Stimulated activated memory B cell treated with anti-CD40 and anti-IgM and Interleukin-4, amounts not matched to agents 10 μg/mL and 1 μg/mL and 100 μg/mL, for 72 hours (primary cell): ENCODE measurements at regions not wholly inside any gene's neighbourhood (a gene's known extent, or its start where the extent isn't known, plus 50 kb on each side); places are given as distances from the start of the nearest gene placed in this dataset.

Source experiments
- ATAC-seq: fragments of 150-1000 bp; cut with Tn5 transposase; 2 replicates; pipeline ENCODE4 v1.10.0; 2021
- H3K27ac Mint-ChIP-seq: one replicate; pipeline ENCODE4 v1.8.0; 2022; ENCODE audit warnings: mild to moderate bottlenecking, mixed read lengths
- H3K27me3 Mint-ChIP-seq: one replicate; pipeline ENCODE4 v1.8.0; 2022; ENCODE audit warnings: mixed read lengths
- H3K36me3 Mint-ChIP-seq: one replicate; pipeline ENCODE4 v1.8.0; 2022; ENCODE audit warnings: mixed read lengths
- H3K4me1 Mint-ChIP-seq: one replicate; pipeline ENCODE4 v1.8.0; 2022; ENCODE audit warnings: mixed read lengths
- H3K4me3 Mint-ChIP-seq: one replicate; pipeline ENCODE4 v1.8.0; 2022; ENCODE audit warnings: mild to moderate bottlenecking, moderate library complexity, mixed read lengths
- H3K9me3 Mint-ChIP-seq: one replicate; pipeline ENCODE4 v1.8.0; 2022; ENCODE audit warnings: mixed read lengths

DNA sequence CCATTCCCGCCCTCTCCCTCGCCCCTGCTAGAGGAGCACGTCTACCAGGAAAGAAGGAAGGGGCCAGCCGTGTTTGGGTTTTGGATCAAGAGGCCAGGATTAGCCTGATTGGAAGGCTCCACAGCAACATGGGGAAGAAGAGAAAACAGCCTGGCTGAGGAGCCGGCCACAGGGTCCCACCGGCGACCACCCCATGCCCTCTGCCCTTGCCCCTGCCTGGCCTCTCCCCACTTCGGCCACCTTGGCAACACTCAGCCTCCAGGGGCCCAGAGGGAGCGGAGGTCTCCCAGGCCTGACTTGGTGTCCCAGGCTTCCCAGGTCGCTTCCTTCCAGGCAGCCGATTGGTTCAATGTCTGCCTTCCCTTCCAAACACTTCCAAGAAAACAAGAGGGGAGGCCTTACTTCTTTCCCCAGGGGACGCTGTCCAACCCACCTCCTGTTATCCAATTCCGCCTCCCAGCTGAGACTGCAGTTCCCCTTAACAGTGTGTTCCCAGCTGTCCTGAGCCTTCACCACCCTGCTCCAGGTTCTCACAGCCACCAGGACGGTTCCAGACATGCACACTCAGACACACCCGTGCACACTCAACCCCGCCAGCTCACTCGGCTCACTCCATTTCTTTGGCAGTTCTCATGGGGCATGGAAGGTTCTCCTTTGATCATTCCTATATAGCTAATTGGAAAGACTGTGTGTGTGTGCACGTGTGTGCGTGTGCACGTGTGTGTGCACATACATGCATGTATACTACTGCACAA is 65.4 kb downstream of the RBFOX3 start:
- no peak for ATAC-seq
- Mint-ChIP-seq H3K27ac (no peak overlapping the region), H3K4me3 (no peak overlapping the region), H3K9me3 (no peaks in the 10 kb centered on the region), H3K36me3 (no peaks in the 10 kb centered on the region), H3K27me3 (peaks cover 41% of the 10 kb centered on the region), H3K4me1 (no peaks in the 10 kb centered on the region)

DNA sequence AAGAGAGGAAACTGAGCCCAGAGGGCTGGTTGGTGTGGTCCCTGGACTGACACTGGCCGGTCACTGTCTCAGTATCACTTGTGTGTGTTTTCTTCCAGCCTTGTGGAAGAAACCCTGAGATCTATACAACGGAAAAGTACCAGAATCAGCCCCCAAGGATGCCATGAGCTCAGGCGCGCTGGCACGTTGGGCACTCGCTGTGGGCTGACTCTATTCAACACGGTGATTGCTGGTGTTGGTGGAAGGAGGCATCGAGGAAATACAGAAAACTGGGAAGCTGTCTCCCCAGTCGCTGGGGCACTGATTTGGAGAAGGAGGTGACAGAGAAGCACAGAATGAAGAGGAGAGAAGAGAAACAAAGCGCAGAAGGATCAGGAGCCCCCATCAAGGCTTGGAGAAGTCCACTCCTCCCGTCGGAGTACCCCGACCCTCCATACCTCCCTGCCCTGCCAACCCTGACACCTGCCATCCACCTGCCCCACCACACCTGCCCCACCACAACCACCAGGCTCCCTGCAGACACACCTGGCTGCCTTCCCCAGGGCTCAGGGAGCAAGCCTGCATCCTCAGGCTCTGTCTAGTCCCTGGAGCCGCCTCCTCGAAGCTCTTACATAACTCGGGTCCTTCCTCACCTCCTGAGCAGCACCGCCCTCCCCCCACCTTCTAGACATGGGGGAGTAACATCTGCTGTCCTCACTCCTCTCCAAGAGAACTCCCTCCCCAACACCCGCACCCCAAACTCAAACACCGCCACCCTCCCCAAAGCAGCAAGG is 66.5 kb downstream of the RBFOX3 start:
- Mint-ChIP-seq H3K4me3 (no peak overlapping the region), H3K36me3 (no peaks in the 10 kb centered on the region), H3K27me3 (peaks cover 35% of the 10 kb centered on the region), H3K4me1 (no peaks in the 10 kb centered on the region), H3K27ac (no peak overlapping the region), H3K9me3 (no peaks in the 10 kb centered on the region)
- no peak for ATAC-seq

DNA sequence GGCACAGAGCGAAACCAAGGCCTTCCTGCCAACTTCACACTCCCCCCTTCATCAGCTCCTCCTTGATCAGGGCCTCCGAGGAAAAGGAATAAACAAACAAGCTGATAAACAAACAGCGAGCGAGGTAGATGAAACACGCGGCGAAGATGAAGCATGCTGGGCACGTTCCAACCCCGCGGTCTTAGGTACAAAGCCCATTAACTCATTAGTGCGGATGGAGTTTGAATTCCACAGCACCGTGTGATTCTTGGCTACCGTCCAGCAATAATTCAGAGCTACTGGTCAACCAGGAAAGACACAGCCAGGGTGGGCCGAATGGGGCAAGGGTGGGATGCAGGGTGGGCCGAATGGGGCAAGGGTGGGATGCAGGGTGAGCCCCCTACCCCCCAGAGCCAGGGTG is 67.3 kb downstream of the RBFOX3 start:
- Mint-ChIP-seq H3K27ac (no peak overlapping the region), H3K36me3 (no peaks in the 10 kb centered on the region), H3K27me3 (peaks cover 29% of the 10 kb centered on the region), H3K9me3 (no peaks in the 10 kb centered on the region), H3K4me1 (no peaks in the 10 kb centered on the region), H3K4me3 (no peak overlapping the region)
- no peak for ATAC-seq

DNA sequence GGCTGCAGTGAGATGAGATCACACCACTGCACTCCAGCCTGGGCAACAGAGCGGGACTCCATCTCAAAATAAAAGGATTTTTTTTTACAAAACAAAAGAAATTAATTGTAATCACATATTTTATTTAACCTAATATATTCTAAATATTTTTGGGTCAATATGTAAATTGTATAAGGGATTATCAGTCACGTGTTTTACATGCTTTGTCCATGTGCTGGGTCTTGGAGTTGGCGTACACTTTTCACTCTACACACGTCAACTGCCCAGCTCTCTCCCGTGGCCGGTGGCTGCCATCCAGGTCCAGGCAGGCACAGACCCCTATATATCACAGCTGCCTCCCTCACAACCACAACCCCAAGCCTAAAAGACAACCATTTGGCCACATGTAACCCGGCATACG is 68.1 kb downstream of the RBFOX3 start:
- H3K4me1 Mint-ChIP-seq = no peaks in the 10 kb centered on the region
- H3K9me3 Mint-ChIP-seq = no peaks in the 10 kb centered on the region
- H3K36me3 Mint-ChIP-seq = no peaks in the 10 kb centered on the region
- no peak overlapping the region for H3K27ac Mint-ChIP-seq
- no peak for ATAC-seq
- H3K4me3 Mint-ChIP-seq = no peak overlapping the region
- H3K27me3 Mint-ChIP-seq = peaks cover 37% of the 10 kb centered on the region

DNA sequence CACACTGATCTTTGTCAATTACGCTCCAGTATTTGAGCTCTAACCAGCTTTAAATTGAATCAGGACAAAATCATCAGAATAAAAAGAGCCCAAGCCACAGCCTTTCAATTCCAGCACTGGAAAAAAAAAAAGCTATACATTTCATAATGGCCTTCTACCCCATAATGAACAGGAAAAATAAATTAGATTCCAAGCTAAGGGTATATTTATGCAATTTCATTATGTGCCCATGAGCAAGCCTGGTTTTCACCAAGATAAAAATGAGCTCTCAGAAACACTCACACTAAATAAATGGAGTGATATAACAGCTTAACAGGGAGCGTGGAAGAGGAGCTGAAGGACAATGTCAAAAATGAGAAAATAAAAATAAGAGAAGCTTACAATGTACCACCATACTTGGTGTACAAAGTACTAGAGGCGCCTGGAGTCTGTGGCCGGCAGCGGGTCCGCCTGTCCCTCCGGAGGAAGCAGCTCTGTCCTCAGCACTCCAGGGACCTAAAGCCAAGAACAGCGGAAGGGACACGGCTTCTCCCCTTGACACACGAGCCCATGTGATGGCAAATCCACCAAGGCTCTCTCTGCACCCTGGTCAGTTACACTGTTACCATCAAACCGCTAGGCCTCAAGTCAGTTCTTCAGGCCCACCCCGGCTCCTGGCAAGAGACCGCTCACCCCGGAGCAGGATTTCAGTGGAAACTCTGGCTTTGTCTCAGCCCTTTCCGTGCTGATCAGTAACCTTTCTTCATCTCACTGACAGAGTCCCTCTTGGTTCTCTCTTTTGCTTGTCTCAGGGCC is 69.6 kb downstream of the RBFOX3 start:
- Mint-ChIP-seq H3K4me1 (no peaks in the 10 kb centered on the region), H3K4me3 (no peak overlapping the region), H3K9me3 (no peaks in the 10 kb centered on the region), H3K36me3 (no peaks in the 10 kb centered on the region), H3K27ac (no peak overlapping the region), H3K27me3 (peaks cover 43% of the 10 kb centered on the region)
- ATAC-seq = no peak

DNA sequence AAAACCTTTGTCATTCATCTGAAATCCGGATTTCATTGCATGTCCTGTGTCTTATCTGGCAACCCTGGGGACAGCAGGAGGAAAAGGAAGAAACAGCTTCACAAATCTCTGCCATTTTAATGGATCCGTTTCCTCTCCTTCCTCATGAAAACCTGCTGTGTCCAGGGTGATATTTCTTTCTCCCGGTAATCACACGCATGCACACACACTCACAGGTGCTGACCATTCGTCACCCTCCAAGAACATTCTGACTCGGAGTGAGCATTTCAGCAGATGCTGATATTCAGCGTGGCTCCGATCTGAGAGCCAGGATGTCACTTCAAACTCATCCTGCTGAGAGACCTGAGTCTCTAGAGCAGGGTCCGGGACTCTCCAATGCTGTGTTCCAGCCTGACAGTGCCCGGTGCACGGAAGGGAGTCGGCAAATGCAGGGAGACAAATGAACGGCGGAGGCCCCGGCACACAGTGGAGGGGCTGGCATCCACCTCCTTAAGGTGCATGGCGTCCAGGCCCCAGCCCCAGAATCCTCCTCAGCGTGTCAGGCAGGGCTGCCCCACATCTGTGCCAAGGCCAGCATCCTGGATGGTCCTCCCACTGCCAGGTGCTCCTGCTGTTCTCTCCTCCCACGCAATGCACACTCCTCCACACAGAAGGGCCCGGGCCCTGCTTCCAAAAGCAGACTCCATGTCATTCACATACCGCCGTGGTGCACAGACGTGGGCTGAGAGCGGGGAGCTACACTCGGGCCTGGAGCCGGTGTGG is 70.7 kb downstream of the RBFOX3 start:
- Mint-ChIP-seq H3K9me3 (no peaks in the 10 kb centered on the region), H3K4me1 (no peaks in the 10 kb centered on the region), H3K27me3 (peaks cover 38% of the 10 kb centered on the region), H3K27ac (no peak overlapping the region), H3K4me3 (no peak overlapping the region), H3K36me3 (no peaks in the 10 kb centered on the region)
- no peak for ATAC-seq

DNA sequence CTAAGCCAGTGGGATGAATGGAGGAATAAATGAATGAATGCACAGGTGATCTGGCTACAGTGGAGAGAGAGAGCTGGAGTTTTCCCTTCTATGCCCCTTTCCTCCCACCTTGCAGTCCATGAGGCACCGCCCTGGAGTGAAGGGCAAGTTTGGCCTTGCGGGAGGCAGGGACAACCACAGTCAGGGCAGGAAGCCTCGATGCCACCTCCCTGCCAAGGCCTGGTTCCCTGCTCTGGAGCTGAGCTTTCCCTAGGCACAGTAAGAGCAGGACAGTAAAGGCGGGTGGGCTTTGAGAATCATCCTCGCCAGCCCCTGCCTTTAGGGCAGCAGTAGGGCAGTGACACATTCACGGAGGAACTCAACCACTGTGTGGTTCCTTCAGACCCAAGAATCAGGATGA is 72.6 kb downstream of the RBFOX3 start:
- H3K9me3 Mint-ChIP-seq = no peaks in the 10 kb centered on the region
- H3K36me3 Mint-ChIP-seq = no peaks in the 10 kb centered on the region
- no peaks in the 10 kb centered on the region for H3K4me1 Mint-ChIP-seq
- H3K27ac Mint-ChIP-seq = no peak overlapping the region
- H3K4me3 Mint-ChIP-seq = no peak overlapping the region
- H3K27me3 Mint-ChIP-seq = peaks cover 40% of the 10 kb centered on the region
- no peak for ATAC-seq

DNA sequence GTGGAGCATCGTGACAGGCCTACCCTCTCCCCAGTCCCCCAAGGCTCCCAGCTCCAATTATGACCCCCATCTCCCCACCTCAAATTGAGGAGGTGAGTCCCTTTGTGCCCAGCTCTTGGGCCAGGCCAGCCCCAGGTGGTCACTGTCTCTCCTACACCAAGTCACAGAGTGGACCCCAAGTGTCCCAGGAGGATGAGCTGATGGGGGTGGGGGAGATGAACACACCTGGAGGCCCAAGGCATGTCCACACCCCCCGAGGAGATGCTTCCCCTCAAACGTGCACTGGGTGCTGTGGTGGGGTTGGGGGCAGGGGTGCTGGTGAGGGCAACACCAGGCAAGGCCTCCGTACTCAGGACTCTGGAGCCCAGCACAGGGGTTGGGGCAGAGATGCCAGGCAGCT is 73.2 kb downstream of the RBFOX3 start:
- Mint-ChIP-seq H3K4me3 (no peak overlapping the region), H3K9me3 (no peaks in the 10 kb centered on the region), H3K27ac (no peak overlapping the region), H3K36me3 (no peaks in the 10 kb centered on the region), H3K27me3 (peaks cover 46% of the 10 kb centered on the region), H3K4me1 (no peaks in the 10 kb centered on the region)
- no peak for ATAC-seq

DNA sequence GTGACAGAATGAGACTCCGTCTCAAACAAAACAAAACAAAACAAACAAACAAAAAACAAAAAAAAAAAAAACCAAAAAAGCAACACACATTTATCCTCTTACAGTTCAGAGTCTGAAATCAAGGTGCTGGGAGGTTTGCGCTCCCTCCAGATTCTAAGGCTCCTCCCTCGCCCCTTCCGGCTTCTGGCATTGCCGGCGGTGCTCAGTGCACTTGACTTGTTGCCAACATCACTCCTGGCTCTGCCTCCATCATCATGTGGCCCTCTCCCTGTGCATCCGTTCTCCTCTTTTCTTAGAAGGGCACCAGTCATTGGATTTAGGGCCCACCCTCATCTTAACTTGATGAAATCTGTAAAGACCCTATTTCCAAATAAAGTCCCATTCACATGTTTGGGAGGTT is 73.8 kb downstream of the RBFOX3 start:
- Mint-ChIP-seq H3K36me3 (no peaks in the 10 kb centered on the region), H3K4me1 (no peaks in the 10 kb centered on the region), H3K9me3 (no peaks in the 10 kb centered on the region), H3K27me3 (peaks cover 52% of the 10 kb centered on the region), H3K4me3 (no peak overlapping the region), H3K27ac (no peak overlapping the region)
- ATAC-seq = no peak

DNA sequence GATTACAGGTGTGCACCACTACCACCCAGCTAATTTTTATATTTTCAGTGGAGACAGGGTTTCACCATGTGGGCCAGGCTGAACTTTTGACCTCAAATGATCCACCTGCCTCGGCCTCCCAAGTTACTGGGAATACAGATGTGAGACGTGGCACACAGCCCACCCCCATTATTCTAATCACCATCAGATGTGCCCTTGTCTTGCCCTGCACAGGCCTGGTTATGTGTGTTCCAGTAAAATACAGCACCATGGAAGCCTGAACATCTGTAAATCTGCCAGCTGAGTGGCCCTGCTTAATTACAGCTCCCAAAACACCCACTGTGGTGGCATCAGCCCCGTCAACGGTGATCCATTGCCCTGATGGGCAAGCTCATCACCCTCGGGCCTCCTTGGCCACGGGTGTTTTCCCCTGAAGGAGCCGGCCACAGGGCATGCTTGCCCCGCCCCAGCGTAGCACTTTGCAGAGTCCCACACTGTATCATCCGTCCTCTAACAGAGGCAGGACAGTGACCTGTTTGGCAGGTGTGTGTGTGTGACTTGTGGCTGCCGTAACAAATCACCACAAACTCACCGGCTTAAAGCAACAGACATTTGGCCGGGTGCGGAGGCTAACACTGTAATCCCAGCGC is 74.5 kb downstream of the RBFOX3 start:
- H3K27ac Mint-ChIP-seq = no peak overlapping the region
- no peak for ATAC-seq
- no peak overlapping the region for H3K4me3 Mint-ChIP-seq
- no peaks in the 10 kb centered on the region for H3K9me3 Mint-ChIP-seq
- H3K27me3 Mint-ChIP-seq = peaks cover 56% of the 10 kb centered on the region
- no peaks in the 10 kb centered on the region for H3K36me3 Mint-ChIP-seq
- no peaks in the 10 kb centered on the region for H3K4me1 Mint-ChIP-seq

DNA sequence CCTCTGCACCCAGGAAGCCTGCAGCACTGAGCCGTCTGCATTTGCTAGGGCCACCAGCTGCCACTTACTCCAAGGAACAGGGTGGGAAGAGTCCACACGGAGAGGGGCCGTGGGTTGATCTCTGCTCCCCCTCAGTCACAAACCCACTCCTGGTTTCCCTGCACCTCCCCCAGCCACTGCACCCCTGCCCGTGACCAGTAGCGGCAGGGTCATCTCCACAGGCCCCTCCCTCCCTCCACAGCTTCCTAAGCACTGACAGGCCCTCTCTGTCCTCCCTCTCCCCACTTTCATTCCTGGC is 75.2 kb downstream of the RBFOX3 start:
- Mint-ChIP-seq H3K27ac (no peak overlapping the region), H3K27me3 (peaks cover 56% of the 10 kb centered on the region), H3K36me3 (no peaks in the 10 kb centered on the region), H3K4me1 (no peaks in the 10 kb centered on the region), H3K4me3 (no peak overlapping the region), H3K9me3 (no peaks in the 10 kb centered on the region)
- no peak for ATAC-seq

DNA sequence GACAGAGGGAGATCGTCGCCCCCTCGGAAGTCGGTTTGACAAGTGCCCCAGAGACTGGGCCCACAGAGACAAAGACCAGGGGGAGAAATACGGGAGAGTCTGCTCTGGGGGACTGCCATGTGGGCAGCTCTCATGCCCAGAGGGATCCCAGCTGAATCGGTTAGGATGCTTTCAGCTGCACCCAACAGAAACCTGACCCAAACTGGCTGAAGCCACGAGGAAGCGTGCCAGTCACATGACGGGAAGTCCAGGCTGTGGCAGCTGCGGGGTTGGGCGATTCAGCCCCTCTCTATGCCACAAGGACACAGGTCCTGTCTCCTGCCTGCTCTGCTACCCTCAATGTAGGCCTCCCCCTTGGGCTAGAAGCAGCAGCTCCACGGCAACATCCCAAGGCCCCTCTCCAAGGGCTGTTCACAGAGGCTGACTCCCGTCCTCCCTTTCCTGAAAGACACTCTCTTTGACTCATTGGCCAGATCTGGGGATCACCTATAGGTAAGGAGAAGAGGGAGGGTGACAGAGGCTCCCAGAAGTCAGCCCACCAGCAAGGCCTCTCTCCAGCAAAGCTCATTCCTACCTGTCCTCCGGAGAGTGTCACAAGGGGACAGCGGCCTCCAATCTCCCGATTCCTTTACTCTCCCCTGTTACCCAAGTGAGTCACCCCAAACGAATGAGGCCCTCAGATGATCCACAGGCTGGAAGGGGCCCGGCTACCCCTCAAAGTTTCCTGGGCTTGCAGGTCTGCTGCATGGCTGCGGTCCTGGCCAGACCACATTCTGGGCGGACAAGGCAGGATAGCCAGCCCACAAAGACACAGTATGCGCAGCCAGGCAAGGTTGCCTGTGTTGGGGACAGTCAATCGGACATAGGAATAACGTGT is 75.8 kb downstream of the RBFOX3 start:
- no peak overlapping the region for H3K4me3 Mint-ChIP-seq
- ATAC-seq = no peak
- H3K9me3 Mint-ChIP-seq = no peaks in the 10 kb centered on the region
- H3K27me3 Mint-ChIP-seq = peaks cover 62% of the 10 kb centered on the region
- no peaks in the 10 kb centered on the region for H3K4me1 Mint-ChIP-seq
- no peaks in the 10 kb centered on the region for H3K36me3 Mint-ChIP-seq
- no peak overlapping the region for H3K27ac Mint-ChIP-seq

DNA sequence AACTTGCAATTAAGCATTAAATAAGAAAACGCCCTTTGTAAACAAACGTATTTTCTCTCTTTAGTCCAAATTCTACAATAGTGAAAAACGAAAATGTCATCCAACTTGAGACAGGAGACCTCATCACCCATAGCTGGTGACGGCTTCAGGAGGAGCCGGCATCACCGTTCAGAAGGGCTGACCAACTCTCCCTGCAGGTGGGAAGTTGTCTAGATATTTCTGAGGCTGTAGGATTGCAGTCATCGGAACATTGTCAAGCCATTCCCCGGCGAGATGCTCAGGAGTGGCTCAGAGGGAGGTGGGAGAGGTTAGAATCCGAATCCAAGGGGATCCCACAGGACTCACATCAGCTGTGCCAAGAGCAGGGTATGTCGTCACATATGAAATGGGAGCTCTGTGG is 76.7 kb downstream of the RBFOX3 start:
- Mint-ChIP-seq H3K27me3 (peaks cover 72% of the 10 kb centered on the region), H3K27ac (no peak overlapping the region), H3K4me3 (no peak overlapping the region), H3K9me3 (no peaks in the 10 kb centered on the region), H3K4me1 (no peaks in the 10 kb centered on the region), H3K36me3 (no peaks in the 10 kb centered on the region)
- ATAC-seq = no peak

DNA sequence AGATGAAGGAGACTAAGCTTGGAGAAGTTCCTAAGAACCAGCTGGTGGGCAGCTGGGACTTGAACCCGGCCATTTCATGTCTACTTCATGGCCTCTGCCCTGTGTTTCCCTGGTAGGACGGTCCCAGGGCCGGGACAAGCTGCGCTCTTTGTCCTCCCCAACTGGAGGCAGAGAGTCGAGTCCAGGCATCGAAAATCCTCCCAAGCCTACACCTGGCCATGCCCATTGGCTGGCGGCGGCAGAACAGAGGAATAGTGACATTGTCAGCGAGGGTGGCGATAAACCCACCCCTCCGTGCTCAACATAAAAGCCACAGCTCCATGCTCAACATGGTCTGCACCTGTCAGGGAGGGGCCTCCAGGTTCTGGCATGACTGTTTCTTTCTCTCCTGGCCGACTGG is 77.7 kb downstream of the RBFOX3 start:
- H3K36me3 Mint-ChIP-seq = no peaks in the 10 kb centered on the region
- peaks cover 77% of the 10 kb centered on the region for H3K27me3 Mint-ChIP-seq
- H3K9me3 Mint-ChIP-seq = no peaks in the 10 kb centered on the region
- no peak for ATAC-seq
- H3K4me3 Mint-ChIP-seq = no peak overlapping the region
- no peak overlapping the region for H3K27ac Mint-ChIP-seq
- no peaks in the 10 kb centered on the region for H3K4me1 Mint-ChIP-seq
